ENCODE measurements at regions not wholly inside any gene's neighbourhood (a gene's known extent, or its start where the extent isn't known, plus 50 kb on each side); places are given as distances from the start of the nearest gene placed in this dataset.

GRCh38 chr5:143527808-143528207, 124.3 kb upstream of the NR3C1 start:
- H2BK12ac ChIP-seq (ENCODE audit: low read depth, low read length) = no peak overlapping the region
- no peaks in the 10 kb centered on the region for H3K23me2 ChIP-seq (ENCODE audit: low read depth, low read length)
- no peak overlapping the region for H3K56ac ChIP-seq (replicated peaks; ENCODE audit: insufficient read length, low read depth, low read length)
- H2BK15ac ChIP-seq (ENCODE audit: low read length) = no peak overlapping the region
- no peak overlapping the region for H4K91ac ChIP-seq (replicated peaks; ENCODE audit: insufficient read length, low read length)
- FAIRE-seq (no peak), DNase-seq (ENCODE audit: low read depth in 1 of 2, low spot score in 2 of 2) (no peak)
- H4K8ac ChIP-seq (ENCODE audit: extremely low read depth, insufficient read depth, low read length) = no peak overlapping the region
- no peak overlapping the region for H3K4ac ChIP-seq (replicated peaks; ENCODE audit: insufficient read length, low read depth, low read length)
- no peaks in the 10 kb centered on the region for H3K4me1 ChIP-seq (replicated peaks in 1 of 4; ENCODE audit: control insufficient read depth in 3 of 4, insufficient read depth in 4 of 4, low read length in 3 of 4)
- H3K9ac ChIP-seq (replicated peaks in 1 of 4; ENCODE audit: extremely low read depth in 1 of 4, low read depth in 3 of 4, low read length in 3 of 4) = no peak overlapping the region
- WGBS, 2 experiments (ENCODE audit: extremely low coverage in 1 of 2, insufficient coverage in 1 of 2, insufficient read length in 1 of 2, insufficient replicate concordance in 2 of 2, low coverage in 1 of 2, low lambda C conversion rate in 2 of 2, missing lambda C conversion rate in 1 of 2) = 98% methylated on average over 4 of the region's 4 CpGs; no CpG with 5 or more reads in 1 of the 2 experiments
- ChIA-PET POLR2A (ENCODE audit: partially characterized antibody) (no interaction called here), CTCF (ENCODE audit: partially characterized antibody) (no interaction called here)
- H3K27ac ChIP-seq (ENCODE audit: low read depth, low read length) = no peak overlapping the region
- H3K18ac ChIP-seq (ENCODE audit: extremely low read depth, low read length) = no peak overlapping the region
- H3K23ac ChIP-seq (ENCODE audit: insufficient read length) = no peak overlapping the region
- no peaks in the 10 kb centered on the region for H3K79me1 ChIP-seq (ENCODE audit: low read depth, low read length)
- H3K14ac ChIP-seq (ENCODE audit: insufficient read length) = no peak overlapping the region
- no peaks in the 10 kb centered on the region for H3K9me3 ChIP-seq (ENCODE audit: insufficient read depth in 2 of 2, low read depth in 1 of 2, low read length in 1 of 2)
- no peak overlapping the region for H3K4me2 ChIP-seq (ENCODE audit: insufficient read depth in 1 of 2, low read depth in 2 of 2, low read length in 2 of 2)
- peaks cover 0 to 2% (median 0%) of the 10 kb centered on the region in 4 experiments; a peak in 1 of 7 replicates for H3K27me3 ChIP-seq (replicated peaks in 1 of 4; ENCODE audit: control insufficient read depth in 3 of 4, extremely low read depth in 1 of 4, insufficient read depth in 3 of 4, low read length in 3 of 4)
- no peak overlapping the region for H4K5ac ChIP-seq (ENCODE audit: insufficient read length, low read depth, low read length)
- H3K36me3 ChIP-seq (ENCODE audit: control insufficient read depth in 2 of 4, insufficient read depth in 4 of 4, low read length in 3 of 4) = no peaks in the 10 kb centered on the region
- H4K20me1 ChIP-seq (replicated peaks in 1 of 2; ENCODE audit: control insufficient read depth in 1 of 2, insufficient read depth in 2 of 2, low read length in 2 of 2) = no peaks in the 10 kb centered on the region
- no peak overlapping the region for H2BK20ac ChIP-seq (ENCODE audit: low read length)
- H3K79me2 ChIP-seq (ENCODE audit: control insufficient read depth in 1 of 2, insufficient read depth in 2 of 2, low read length in 2 of 2) = no peaks in the 10 kb centered on the region
- H2BK120ac ChIP-seq (replicated peaks; ENCODE audit: low read depth, low read length) = no peak overlapping the region
- H2BK5ac ChIP-seq (ENCODE audit: low read depth, low read length) = no peak overlapping the region
- H2AFZ ChIP-seq (ENCODE audit: low read length) = no peak overlapping the region; the same call in 1 of the 2 replicates
- H3K4me3 ChIP-seq (ENCODE audit: extremely low read depth in 1 of 4, insufficient read depth in 2 of 4, low read depth in 3 of 4, low read length in 4 of 4) = no peak overlapping the region
- no peak overlapping the region for H2AK5ac ChIP-seq (ENCODE audit: low read depth, low read length)
- TF ChIP-seq CTCF (IDR thresholded peaks at IDR 0.05; ENCODE audit: control extremely low read depth in 1 of 3, insufficient read depth in 1 of 3, low read depth in 1 of 3, low read length in 3 of 3) = no peak
- no peak for TF ChIP-seq YY1 (IDR thresholded peaks at IDR 0.05; ENCODE audit: low read depth, low read length)
- TF ChIP-seq RFX5 (IDR thresholded peaks at IDR 0.05; ENCODE audit: borderline replicate concordance, low read depth, low read length) = no peak
- TF ChIP-seq TAF1 (IDR thresholded peaks at IDR 0.05; ENCODE audit: low read depth, low read length) = no peak
